ENCODE measurements at regions not wholly inside any gene's neighbourhood (a gene's known extent, or its start where the extent isn't known, plus 50 kb on each side); places are given as distances from the start of the nearest gene placed in this dataset.

DNA sequence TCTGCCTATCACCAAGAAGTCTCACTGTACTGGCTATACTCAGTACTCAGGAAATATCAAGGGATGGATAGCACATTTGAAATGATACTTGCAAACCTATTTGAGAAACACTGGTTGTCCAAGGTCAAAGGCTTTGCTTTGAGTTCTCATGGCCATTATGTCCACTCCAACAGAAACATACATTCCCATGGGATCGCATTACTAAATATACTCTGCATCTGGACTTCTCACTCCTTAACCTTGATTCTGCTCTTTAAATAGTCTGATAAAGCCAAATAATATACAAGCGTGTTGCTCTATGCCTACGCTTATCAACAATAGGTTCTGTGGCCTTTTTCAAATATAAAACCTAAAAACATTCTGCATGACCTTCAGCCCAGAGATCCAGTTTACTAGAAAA lies 1054.8 kb downstream of the MRPL39 start:
- TF ChIP-seq, protein P1, sequence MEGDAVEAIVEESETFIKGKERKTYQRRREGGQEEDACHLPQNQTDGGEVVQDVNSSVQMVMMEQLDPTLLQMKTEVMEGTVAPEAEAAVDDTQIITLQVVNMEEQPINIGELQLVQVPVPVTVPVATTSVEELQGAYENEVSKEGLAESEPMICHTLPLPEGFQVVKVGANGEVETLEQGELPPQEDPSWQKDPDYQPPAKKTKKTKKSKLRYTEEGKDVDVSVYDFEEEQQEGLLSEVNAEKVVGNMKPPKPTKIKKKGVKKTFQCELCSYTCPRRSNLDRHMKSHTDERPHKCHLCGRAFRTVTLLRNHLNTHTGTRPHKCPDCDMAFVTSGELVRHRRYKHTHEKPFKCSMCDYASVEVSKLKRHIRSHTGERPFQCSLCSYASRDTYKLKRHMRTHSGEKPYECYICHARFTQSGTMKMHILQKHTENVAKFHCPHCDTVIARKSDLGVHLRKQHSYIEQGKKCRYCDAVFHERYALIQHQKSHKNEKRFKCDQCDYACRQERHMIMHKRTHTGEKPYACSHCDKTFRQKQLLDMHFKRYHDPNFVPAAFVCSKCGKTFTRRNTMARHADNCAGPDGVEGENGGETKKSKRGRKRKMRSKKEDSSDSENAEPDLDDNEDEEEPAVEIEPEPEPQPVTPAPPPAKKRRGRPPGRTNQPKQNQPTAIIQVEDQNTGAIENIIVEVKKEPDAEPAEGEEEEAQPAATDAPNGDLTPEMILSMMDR (IDR thresholded peaks at IDR 0.05; ENCODE audit: control extremely low read depth in 1 of 3, insufficient read depth in 1 of 3, low read depth in 1 of 3, low read length in 3 of 3) = no peak
- TF ChIP-seq, protein P2, sequence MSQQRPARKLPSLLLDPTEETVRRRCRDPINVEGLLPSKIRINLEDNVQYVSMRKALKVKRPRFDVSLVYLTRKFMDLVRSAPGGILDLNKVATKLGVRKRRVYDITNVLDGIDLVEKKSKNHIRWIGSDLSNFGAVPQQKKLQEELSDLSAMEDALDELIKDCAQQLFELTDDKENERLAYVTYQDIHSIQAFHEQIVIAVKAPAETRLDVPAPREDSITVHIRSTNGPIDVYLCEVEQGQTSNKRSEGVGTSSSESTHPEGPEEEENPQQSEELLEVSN (IDR thresholded peaks at IDR 0.05) = no peak
- no peak for TF ChIP-seq EZH2 (IDR thresholded peaks at IDR 0.05; ENCODE audit: low read depth, low read length, severe bottlenecking)
- no peak for TF ChIP-seq YY1 (IDR thresholded peaks at IDR 0.05; ENCODE audit: low read depth, low read length)
- no peak for TF ChIP-seq CBX8 (IDR thresholded peaks at IDR 0.05; ENCODE audit: borderline replicate concordance, low read depth, low read length)
- no peak for TF ChIP-seq POLR2A (IDR thresholded peaks at IDR 0.05; ENCODE audit: control extremely low read depth in 1 of 2, low read depth in 2 of 2, low read length in 2 of 2)
- TF ChIP-seq BRCA1 (IDR thresholded peaks at IDR 0.05; ENCODE audit: low read depth, low read length) = no peak
- TF ChIP-seq, protein P3, sequence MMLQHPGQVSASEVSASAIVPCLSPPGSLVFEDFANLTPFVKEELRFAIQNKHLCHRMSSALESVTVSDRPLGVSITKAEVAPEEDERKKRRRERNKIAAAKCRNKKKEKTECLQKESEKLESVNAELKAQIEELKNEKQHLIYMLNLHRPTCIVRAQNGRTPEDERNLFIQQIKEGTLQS (IDR thresholded peaks at IDR 0.05; ENCODE audit: insufficient read depth, low read depth, low read length) = no peak
- no peak for TF ChIP-seq EGR1 (IDR thresholded peaks at IDR 0.05; ENCODE audit: borderline replicate concordance, low read depth, low read length)
- no peak for TF ChIP-seq SP1 (IDR thresholded peaks at IDR 0.05; ENCODE audit: low read depth, low read length)
- TF ChIP-seq GABPA (IDR thresholded peaks at IDR 0.05; ENCODE audit: borderline replicate concordance, insufficient read depth, low read length) = no peak
- no peak for TF ChIP-seq KDM1A (IDR thresholded peaks at IDR 0.05; ENCODE audit: borderline replicate concordance, low read length)
